Pancreas (tissue), 10 donors: ENCODE measurements at regions not wholly inside any gene's neighbourhood (a gene's known extent, or its start where the extent isn't known, plus 50 kb on each side); places are given as distances from the start of the nearest gene placed in this dataset.

Experiments used
- ATAC-seq, 4 donors: fragments of 200-7000 bp; cut with Tn5 transposase; one replicate each; pipeline versions ENCODE4 v1.8.0 to v1.9.1; 2020; ENCODE audit warnings: mild to moderate bottlenecking in 4 of 4, moderate library complexity in 4 of 4
- DNase-seq, 6 donors: peaks; one replicate each; pipeline ENCODE4 v3.0.0-alpha.2; 2020
- FAIRE-seq: peaks from 2 replicates; lab custom pipeline; 2012; peaks lifted over from hg19 to GRCh38; lab: Jason Lieb, UNC
- H3K27ac ChIP-seq, 4 donors: fragments of 200-600 bp; sonication (generic); 1 replicate in 3 of 4; 2 replicates in 1 of 4; pipeline versions ENCODE4 v1.5.0 to v1.8.0; 2020
- H3K27me3 ChIP-seq, 4 donors: fragments of 200-600 bp; one replicate each; pipeline ENCODE4 v1.8.0; 2021
- H3K36me3 ChIP-seq, 3 donors: fragments of 200-600 bp; sonication (generic) in 1 of 3; one replicate each; pipeline versions ENCODE4 v1.5.0 to v1.8.0; 2020 to 2021
- H3K4me1 ChIP-seq, 3 donors: fragments of 200-600 bp; one replicate each; pipeline ENCODE4 v1.8.0; 2021
- H3K4me3 ChIP-seq, 4 donors: fragments of 200-600 bp; sonication (generic) in 2 of 4; one replicate each; pipeline versions ENCODE4 v1.5.0 to v1.8.0; 2020 to 2021
- H3K9me3 ChIP-seq, 4 donors: fragments of 200-600 bp; one replicate each; pipeline ENCODE4 v1.8.0; 2021
- CTCF ChIP-seq, 4 donors: fragments of 200-600 bp; sonication (generic) in 3 of 4; IDR thresholded peaks; one replicate each; pipeline versions ENCODE4 v1.5.0 to v1.8.0; 2021; ENCODE audit warnings: antibody characterized with exemption in 4 of 4
- WGBS, 2 donors: extraction: QIAGEN DNeasy Blood & Tissue Kit; methylation state at CpG; one replicate each; pipeline ENCODE4 v1.1.7; 2013; 5-methylcytosine and 5-hydroxymethylcytosine counted together
- intact Hi-C, 3 donors: fragments of 100-400 bp; cut with DNase I; formaldehyde crosslinking; loops; one replicate each; pipeline versions ENCODE4 v1.11.1 to v1.14.2; 2022
- donor health status: healthy with polysubstance abuse.
- donor health status: DM: no; HTN: no; CAD: no; lungs with moderate emphysema.
- donor health status: DM: no; HTN: no; CAD: no.
- donor health status: control.
- donor health status: control.
- donor health status: Bipolar disorder and iron deficiency.
- donor health status: DM: yes; HTN: yes; CAD: no.
- donor health status: DM: no; HTN: no; CAD: no.
- donor health status: DM: no; HTN: no; CAD: no.
- donor health status: DM: yes; HTN: yes; CAD: no.

- 88 to 90% methylated on average over 12 of the region's 12 CpGs for WGBS, 2 donors
- Histone ChIP-seq H3K27ac (no peak overlapping the region), H3K36me3 (no peaks in the 10 kb centered on the region), H3K4me1 (peaks cover 22 to 33% (median 25%) of the 10 kb centered on the region in 3 donors), H3K27me3 (no peaks in the 10 kb centered on the region), H3K4me3 (no peak overlapping the region), H3K9me3 (no peaks in the 10 kb centered on the region)
- intact Hi-C loops, result loop anchor here in 1 of 3 donors (5.0 kb wide), 1 partner anchor 354 kb away; no protein-coding TSS in a partner anchor
- ATAC-seq (no peak), DNase-seq (no peak), FAIRE-seq (no peak)
- TF ChIP-seq CTCF (IDR thresholded peaks at IDR 0.05), result no peak
Measured at GRCh38 chr1:234728740-234729139, 118.8 kb upstream of the IRF2BP2 start.

GRCh38 chr1:234727018-234727940 is 117.3 kb upstream of the IRF2BP2 start:
- Histone ChIP-seq H3K9me3 (no peaks in the 10 kb centered on the region), H3K4me1 (peaks cover 32 to 45% (median 38%) of the 10 kb centered on the region in 3 donors), H3K36me3 (no peaks in the 10 kb centered on the region), H3K4me3 (no peak overlapping the region), H3K27ac (peak overlapping the region; percentile 94 to 99 (median 97)), H3K27me3 (no peaks in the 10 kb centered on the region)
- 66 to 79% methylated on average over 8 of the region's 8 CpGs for WGBS, 2 donors
- TF ChIP-seq CTCF (IDR thresholded peaks at IDR 0.05), result no peak
- FAIRE-seq, result no peak
- intact Hi-C loops, result loop anchor here in 1 of 3 donors (5.0 kb wide), 1 partner anchor 355 kb away; no protein-coding TSS in a partner anchor
- DNase-seq, result no peak
- no peak for ATAC-seq

- TF ChIP-seq CTCF (IDR thresholded peaks at IDR 0.05), result no peak
- Histone ChIP-seq H3K9me3 (no peaks in the 10 kb centered on the region), H3K4me1 (peaks cover 40 to 53% (median 46%) of the 10 kb centered on the region in 3 donors), H3K4me3 (no peak overlapping the region), H3K27ac (peak overlapping the region; percentile 94 to 99 (median 97)), H3K36me3 (no peaks in the 10 kb centered on the region), H3K27me3 (no peaks in the 10 kb centered on the region)
- ATAC-seq, result no peak
- intact Hi-C loops, result loop anchor here in 1 of 3 donors (5.0 kb wide), 1 partner anchor 356 kb away; no protein-coding TSS in a partner anchor
- DNase-seq, result no peak
- no peak for FAIRE-seq
- 83 to 89% methylated on average over 12 of the region's 12 CpGs for WGBS, 2 donors
Measured at GRCh38 chr1:234726359-234726943, 116.5 kb upstream of the IRF2BP2 start.

- peak in 3 of 4 donors; percentile 2 to 9 (median 3) for ATAC-seq
Measured at GRCh38 chr1:234725177-234726132, 115.5 kb upstream of the IRF2BP2 start.

More at GRCh38 chr1:234725177-234726132, 115.5 kb upstream of the IRF2BP2 start:
- DNase-seq, result peak in 4 of 6 donors; percentile 57 to 73 (median 61)
- no peak for FAIRE-seq
- Histone ChIP-seq H3K4me1 (peaks cover 49 to 63% (median 56%) of the 10 kb centered on the region in 3 donors), H3K4me3 (peak overlapping the region in 1 of 4 donors; percentile 27), H3K9me3 (no peaks in the 10 kb centered on the region), H3K36me3 (no peaks in the 10 kb centered on the region), H3K27me3 (no peaks in the 10 kb centered on the region), H3K27ac (peak overlapping the region; percentile 94 to 99 (median 97))
- 39 to 43% methylated on average over 11 to 12 of the region's 12 CpGs for WGBS, 2 donors
- no peak for TF ChIP-seq CTCF (IDR thresholded peaks at IDR 0.05)
- intact Hi-C loops, result loop anchor here in 1 of 3 donors (5.0 kb wide), 1 partner anchor 357 kb away; no protein-coding TSS in a partner anchor
